Neutrophil (primary cell): ENCODE measurements at regions not wholly inside any gene's neighbourhood (a gene's known extent, or its start where the extent isn't known, plus 50 kb on each side); places are given as distances from the start of the nearest gene placed in this dataset.

Source experiments
- H3K27ac ChIP-seq: fragments of 200-600 bp; sonication (generic); 2 replicates; pipeline ENCODE4 v1.5.1; 2016; ENCODE audit warnings: mild to moderate bottlenecking, moderate library complexity
- H3K27me3 ChIP-seq: fragments of 200-600 bp; sonication (generic); 2 replicates; pipeline ENCODE4 v1.6.0; 2016; ENCODE audit warnings: mild to moderate bottlenecking
- H3K36me3 ChIP-seq: fragments of 200-600 bp; sonication (generic); 2 replicates; pipeline ENCODE4 v1.5.1; 2017
- H3K4me1 ChIP-seq, 2 experiments: fragments of 200-600 bp in 1 of 2; sonication (generic) in 1 of 2; 1 replicate in 1 of 2; 2 replicates in 1 of 2; pipeline versions ENCODE4 v1.5.1 to v1.6.1; 2013 to 2016; ENCODE audit warnings: low read depth in 1 of 2, low read length in 1 of 2, mild to moderate bottlenecking in 1 of 2, moderate library complexity in 1 of 2; ENCODE audit not compliant: control insufficient read depth in 1 of 2, insufficient read depth in 1 of 2
- H3K4me3 ChIP-seq, 2 experiments: fragments of 200-600 bp in 1 of 2; sonication (generic) in 1 of 2; 1 replicate in 1 of 2; 2 replicates in 1 of 2; pipeline ENCODE4 v1.5.1; 2013 to 2016; ENCODE audit warnings: low read depth in 1 of 2, low read length in 1 of 2, mild to moderate bottlenecking in 1 of 2, moderate library complexity in 1 of 2
- H3K9me3 ChIP-seq: fragments of 200-600 bp; sonication (generic); 2 replicates; pipeline ENCODE4 v1.5.1; 2016
- TF ChIP-seq, protein P1 (sequence below): fragments of 200-600 bp; sonication (generic); IDR thresholded peaks from 2 replicates; pipeline ENCODE4 v1.5.1; 2016; ENCODE audit warnings: antibody characterized with exemption

DNA sequence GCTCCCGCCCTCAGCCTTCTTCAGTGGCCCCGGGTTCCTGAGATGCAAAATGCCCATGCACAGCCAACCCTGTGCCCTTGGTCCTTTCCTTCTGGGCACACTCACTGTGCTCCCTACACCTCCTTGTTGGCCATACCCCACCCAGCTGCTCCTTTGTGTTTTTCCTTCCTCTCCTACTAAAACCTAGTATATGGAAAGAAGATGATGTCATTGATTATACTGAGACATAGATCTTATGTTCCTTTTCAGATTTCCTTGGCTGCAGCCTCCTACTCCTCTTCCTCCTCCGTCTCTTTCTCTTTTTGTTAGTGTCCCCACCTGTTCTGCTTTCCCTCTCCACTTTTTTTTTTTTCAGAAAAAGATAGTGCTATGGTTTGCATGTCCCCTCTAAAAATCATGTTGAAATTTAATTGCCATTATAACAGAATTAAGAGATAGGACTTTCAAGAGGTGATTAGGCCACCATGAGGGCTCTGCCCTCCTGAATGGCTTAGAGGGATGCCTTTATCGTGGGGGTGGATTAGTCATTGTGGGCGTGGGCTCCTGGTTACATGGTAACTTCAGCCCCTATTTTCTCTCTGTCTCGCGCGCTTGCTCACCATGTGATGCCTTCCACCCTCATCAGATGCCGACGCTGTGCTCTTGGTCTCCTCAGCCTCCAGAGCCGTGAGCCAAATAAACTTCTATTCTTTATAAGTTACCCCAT lies 254.9 kb upstream of the GATB start:
- Histone ChIP-seq H3K36me3 (no peaks in the 10 kb centered on the region), H3K4me3 (no peak overlapping the region), H3K9me3 (no peaks in the 10 kb centered on the region), H3K27ac (no peak overlapping the region), H3K27me3 (peaks cover 1% of the 10 kb centered on the region), H3K4me1 (no peaks in the 10 kb centered on the region)
- TF ChIP-seq, protein P1, sequence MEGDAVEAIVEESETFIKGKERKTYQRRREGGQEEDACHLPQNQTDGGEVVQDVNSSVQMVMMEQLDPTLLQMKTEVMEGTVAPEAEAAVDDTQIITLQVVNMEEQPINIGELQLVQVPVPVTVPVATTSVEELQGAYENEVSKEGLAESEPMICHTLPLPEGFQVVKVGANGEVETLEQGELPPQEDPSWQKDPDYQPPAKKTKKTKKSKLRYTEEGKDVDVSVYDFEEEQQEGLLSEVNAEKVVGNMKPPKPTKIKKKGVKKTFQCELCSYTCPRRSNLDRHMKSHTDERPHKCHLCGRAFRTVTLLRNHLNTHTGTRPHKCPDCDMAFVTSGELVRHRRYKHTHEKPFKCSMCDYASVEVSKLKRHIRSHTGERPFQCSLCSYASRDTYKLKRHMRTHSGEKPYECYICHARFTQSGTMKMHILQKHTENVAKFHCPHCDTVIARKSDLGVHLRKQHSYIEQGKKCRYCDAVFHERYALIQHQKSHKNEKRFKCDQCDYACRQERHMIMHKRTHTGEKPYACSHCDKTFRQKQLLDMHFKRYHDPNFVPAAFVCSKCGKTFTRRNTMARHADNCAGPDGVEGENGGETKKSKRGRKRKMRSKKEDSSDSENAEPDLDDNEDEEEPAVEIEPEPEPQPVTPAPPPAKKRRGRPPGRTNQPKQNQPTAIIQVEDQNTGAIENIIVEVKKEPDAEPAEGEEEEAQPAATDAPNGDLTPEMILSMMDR: no peak

DNA sequence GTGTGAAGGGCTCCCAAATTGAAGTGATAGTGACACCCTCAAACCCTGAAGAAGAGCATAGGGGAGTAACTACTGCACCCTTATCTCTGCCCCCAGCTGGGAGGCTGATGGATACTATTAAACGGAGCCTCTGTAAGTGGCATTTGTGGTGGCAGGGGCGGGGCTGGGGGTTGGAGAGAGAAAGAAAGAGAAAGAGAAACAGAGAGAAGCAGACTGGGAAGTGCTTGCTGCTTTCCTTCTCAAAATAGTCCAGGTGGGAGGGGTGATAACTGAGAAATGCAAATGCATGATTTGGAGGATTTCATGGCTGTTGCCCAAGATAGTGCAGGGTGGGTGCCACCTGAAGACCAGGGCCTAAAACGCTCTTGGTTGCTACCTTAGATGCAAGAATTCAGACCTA lies 253.5 kb upstream of the GATB start:
- no peak overlapping the region for H3K27ac ChIP-seq
- TF ChIP-seq, protein P1: no peak

DNA sequence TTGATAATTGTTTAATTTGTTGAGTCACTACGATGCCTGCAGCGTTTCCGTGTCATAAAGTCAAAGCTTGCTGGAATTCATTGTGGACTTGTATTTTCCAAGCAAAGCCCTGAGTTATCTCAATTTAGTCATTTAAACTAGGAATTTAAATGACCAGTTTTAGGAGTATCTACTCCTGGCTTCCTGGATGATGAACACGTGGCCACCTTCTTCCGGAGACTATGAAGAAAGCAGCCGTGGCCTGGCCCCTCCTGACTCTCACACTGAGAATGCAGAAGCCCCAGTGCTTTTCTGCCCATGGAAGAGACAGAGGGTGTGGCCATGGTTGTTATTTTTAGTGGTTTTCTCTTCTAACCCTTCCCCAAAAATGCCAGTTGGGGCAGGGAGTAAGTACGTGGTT lies 250.7 kb upstream of the GATB start:
- H3K27me3 ChIP-seq: peaks cover 12% of the 10 kb centered on the region
- H3K27ac ChIP-seq: no peak overlapping the region
- H3K4me1 ChIP-seq: no peaks in the 10 kb centered on the region
- no peaks in the 10 kb centered on the region for H3K9me3 ChIP-seq
- TF ChIP-seq, protein P1: no peak
- no peak overlapping the region for H3K4me3 ChIP-seq
- no peaks in the 10 kb centered on the region for H3K36me3 ChIP-seq

More for the DNA sequence above, 253.5 kb upstream of the GATB start:
- Histone ChIP-seq H3K9me3 (no peaks in the 10 kb centered on the region), H3K4me1 (no peaks in the 10 kb centered on the region), H3K27me3 (peaks cover 12% of the 10 kb centered on the region), H3K36me3 (no peaks in the 10 kb centered on the region), H3K4me3 (no peak overlapping the region)

DNA sequence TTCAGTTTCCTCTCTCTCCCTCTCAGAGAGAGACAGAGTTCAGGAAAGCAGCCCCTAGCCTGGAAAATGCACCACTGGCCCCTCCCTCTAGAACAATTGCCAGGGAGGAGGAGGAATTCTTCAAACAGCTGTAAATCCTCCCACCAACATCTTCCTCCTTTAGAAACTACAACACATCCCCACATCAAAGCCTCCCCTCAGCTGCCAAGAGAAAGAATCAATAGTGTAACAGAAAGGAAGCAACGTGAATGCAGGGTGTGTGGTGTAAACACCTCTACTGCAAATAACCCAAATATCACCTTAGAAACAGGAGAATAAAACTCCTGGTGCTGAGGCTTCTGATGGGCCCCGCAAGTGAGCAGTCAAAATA lies 249.9 kb upstream of the GATB start:
- TF ChIP-seq, protein P1: no peak
- Histone ChIP-seq H3K27me3 (peaks cover 12% of the 10 kb centered on the region), H3K27ac (no peak overlapping the region), H3K9me3 (no peaks in the 10 kb centered on the region), H3K4me1 (no peaks in the 10 kb centered on the region), H3K36me3 (no peaks in the 10 kb centered on the region), H3K4me3 (no peak overlapping the region)

DNA sequence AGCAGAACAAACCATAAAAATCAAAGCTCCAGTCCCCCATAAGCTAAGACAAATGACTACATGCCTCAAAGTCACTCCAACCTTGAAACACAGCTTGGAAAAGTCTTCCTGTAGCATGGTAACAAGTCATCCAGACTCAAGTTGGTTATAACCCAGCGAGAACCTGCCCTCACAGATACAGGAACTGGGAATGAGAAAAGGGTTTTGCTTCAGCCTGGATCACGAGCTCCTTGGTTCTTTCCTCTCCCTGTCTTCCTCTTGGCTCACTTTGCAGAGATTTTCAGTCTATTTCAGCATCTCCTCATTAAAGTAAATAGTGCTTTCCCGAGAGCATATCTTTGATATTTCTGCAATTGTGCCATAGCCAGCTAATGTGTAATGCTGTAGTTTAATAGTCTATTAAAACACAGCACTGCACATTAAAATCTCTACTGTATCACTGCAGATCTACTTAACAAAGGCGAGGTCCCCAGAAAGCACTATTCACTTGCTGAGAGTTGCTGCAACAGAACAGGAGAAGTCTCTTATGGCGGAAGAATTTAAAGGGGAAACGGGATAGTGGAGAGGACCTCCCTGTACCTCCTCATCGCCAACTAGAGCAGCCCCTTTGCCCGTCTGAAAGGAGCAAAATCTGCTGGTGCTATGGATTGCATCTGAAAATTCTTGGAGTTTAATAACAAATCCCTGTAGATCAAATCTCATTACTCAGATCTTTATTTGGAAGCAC lies 249.3 kb upstream of the GATB start:
- H3K4me1 ChIP-seq: no peaks in the 10 kb centered on the region
- TF ChIP-seq, protein P1: no peak
- H3K4me3 ChIP-seq: no peak overlapping the region
- no peaks in the 10 kb centered on the region for H3K36me3 ChIP-seq
- H3K9me3 ChIP-seq: no peaks in the 10 kb centered on the region
- H3K27ac ChIP-seq: no peak overlapping the region
- peaks cover 12% of the 10 kb centered on the region for H3K27me3 ChIP-seq
